ENCODE measurements at regions not wholly inside any gene's neighbourhood (a gene's known extent, or its start where the extent isn't known, plus 50 kb on each side); places are given as distances from the start of the nearest gene placed in this dataset.

DNA sequence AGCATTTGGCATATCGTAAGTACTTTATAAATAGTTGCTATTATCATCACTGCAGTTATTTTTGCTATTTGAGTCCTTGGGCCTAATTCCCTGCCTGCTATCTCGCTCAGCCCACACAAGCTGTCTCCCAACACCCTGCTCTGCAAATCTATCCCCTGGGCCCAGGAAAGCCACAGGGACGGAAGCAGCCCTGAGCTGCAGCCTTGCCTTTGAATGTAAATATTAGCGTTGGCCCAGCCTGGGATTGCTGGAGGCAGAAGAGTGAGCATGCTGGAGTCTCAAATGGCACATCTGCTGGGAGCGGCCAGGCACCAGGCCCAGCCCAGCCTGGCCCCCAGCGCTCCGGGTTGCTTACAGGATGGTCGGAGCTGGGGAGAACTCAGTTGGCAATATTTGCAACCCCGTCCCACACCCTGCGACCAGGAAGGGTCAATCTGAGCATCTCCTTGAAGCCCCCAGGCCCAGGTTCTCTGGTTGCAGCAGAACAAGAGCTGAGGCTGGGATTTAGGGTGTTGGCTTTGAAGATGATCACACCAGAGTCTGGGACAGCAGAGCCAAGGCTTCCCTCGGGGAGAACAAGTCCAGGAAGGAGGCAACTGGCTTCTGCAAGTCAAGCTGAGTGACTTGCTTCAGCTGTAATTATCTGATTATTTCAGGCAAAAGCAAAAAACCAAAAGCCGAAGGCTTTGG is 529.6 kb downstream of the SHQ1 start:
- TF ChIP-seq, protein P1, sequence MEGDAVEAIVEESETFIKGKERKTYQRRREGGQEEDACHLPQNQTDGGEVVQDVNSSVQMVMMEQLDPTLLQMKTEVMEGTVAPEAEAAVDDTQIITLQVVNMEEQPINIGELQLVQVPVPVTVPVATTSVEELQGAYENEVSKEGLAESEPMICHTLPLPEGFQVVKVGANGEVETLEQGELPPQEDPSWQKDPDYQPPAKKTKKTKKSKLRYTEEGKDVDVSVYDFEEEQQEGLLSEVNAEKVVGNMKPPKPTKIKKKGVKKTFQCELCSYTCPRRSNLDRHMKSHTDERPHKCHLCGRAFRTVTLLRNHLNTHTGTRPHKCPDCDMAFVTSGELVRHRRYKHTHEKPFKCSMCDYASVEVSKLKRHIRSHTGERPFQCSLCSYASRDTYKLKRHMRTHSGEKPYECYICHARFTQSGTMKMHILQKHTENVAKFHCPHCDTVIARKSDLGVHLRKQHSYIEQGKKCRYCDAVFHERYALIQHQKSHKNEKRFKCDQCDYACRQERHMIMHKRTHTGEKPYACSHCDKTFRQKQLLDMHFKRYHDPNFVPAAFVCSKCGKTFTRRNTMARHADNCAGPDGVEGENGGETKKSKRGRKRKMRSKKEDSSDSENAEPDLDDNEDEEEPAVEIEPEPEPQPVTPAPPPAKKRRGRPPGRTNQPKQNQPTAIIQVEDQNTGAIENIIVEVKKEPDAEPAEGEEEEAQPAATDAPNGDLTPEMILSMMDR (conservative IDR thresholded peaks at IDR 0.05) = no peak
- TF ChIP-seq EZH2 (IDR thresholded peaks at IDR 0.05; ENCODE audit: low read depth) = no peak
